ENCODE measurements at regions not wholly inside any gene's neighbourhood (a gene's known extent, or its start where the extent isn't known, plus 50 kb on each side); places are given as distances from the start of the nearest gene placed in this dataset.

- no peaks in the 10 kb centered on the region for H3K79me2 ChIP-seq (ENCODE audit: insufficient read depth)
- ChIA-PET POLR2A (no interaction called here), CTCF (interaction anchor here (0.6 to 1.1 kb wide), 2 partner anchors 12 kb away, joined by 3 read pairs; no protein-coding TSS in a partner anchor)
- no peaks in the 10 kb centered on the region for H4K20me1 ChIP-seq (ENCODE audit: insufficient read depth)
- H3K4me3 ChIP-seq (ENCODE audit: low read depth in 2 of 2, low read length in 1 of 2) = no peak overlapping the region
- no peaks in the 10 kb centered on the region for H3F3A ChIP-seq (replicated peaks; ENCODE audit: insufficient read depth)
- H2AFZ ChIP-seq (ENCODE audit: low read depth) = no peak overlapping the region
- H3K9me2 ChIP-seq = no peaks in the 10 kb centered on the region
- no peak overlapping the region for H3K4me2 ChIP-seq
- H3K4me1 ChIP-seq (ENCODE audit: control insufficient read depth in 1 of 2, insufficient read depth in 2 of 2, low read depth in 1 of 2, low read length in 1 of 2) = peaks cover 0 to 9% of the 10 kb centered on the region in 2 experiments; a peak in 1 of 4 replicates
- H3K9ac ChIP-seq = no peak overlapping the region
- no peak for DNase-seq
- H3K27ac ChIP-seq (ENCODE audit: low read depth in 2 of 2, low read length in 1 of 2) = no peak overlapping the region
- WGBS (ENCODE audit: low lambda C conversion rate) = 38% methylated on average over 7 of the region's 7 CpGs
- TF ChIP-seq ZBTB33 (IDR thresholded peaks at IDR 0.05; ENCODE audit: borderline replicate concordance, low read depth) = no peak
- TF ChIP-seq USF1 (IDR thresholded peaks at IDR 0.05; ENCODE audit: borderline replicate concordance, low read depth) = no peak
- no peak for TF ChIP-seq PBX3 (IDR thresholded peaks at IDR 0.05)
- TF ChIP-seq RXRA (IDR thresholded peaks at IDR 0.05; ENCODE audit: borderline replicate concordance, low read depth) = no peak
- no peak for TF ChIP-seq MAX (IDR thresholded peaks at IDR 0.05; ENCODE audit: low read depth)
- TF ChIP-seq RAD21 (IDR thresholded peaks at IDR 0.05; ENCODE audit: low read length) = no peak
- no peak for TF ChIP-seq RCOR1 (IDR thresholded peaks at IDR 0.05; ENCODE audit: low read length)
- H3K36me3 ChIP-seq (replicated peaks in 1 of 2; ENCODE audit: control insufficient read depth in 1 of 2, insufficient read depth in 2 of 2, low read length in 1 of 2) = no peaks in the 10 kb centered on the region
- H3K9me3 ChIP-seq = 0 out of 2 replicates have a peak, but pooled peaks cover 5% of the 10 kb centered on the region
- no peaks in the 10 kb centered on the region for H3K27me3 ChIP-seq (ENCODE audit: insufficient read depth)
These were observed 188.8 kb downstream of the DLL1 start for GRCh38 chr6:170102038-170102437.

GRCh38 chr6:170101281-170102035 is 189.4 kb downstream of the DLL1 start:
- Histone ChIP-seq H3K79me2 (ENCODE audit: insufficient read depth) (no peaks in the 10 kb centered on the region), H3K4me2 (no peak overlapping the region), H4K20me1 (ENCODE audit: insufficient read depth) (no peaks in the 10 kb centered on the region), H2AFZ (ENCODE audit: low read depth) (no peak overlapping the region), H3K9me3 (0 out of 2 replicates have a peak, but pooled peaks cover 5% of the 10 kb centered on the region), H3K4me3 (ENCODE audit: low read depth in 2 of 2, low read length in 1 of 2) (no peak overlapping the region), H3K27me3 (ENCODE audit: insufficient read depth) (no peaks in the 10 kb centered on the region), H3K36me3 (replicated peaks in 1 of 2; ENCODE audit: control insufficient read depth in 1 of 2, insufficient read depth in 2 of 2, low read length in 1 of 2) (no peaks in the 10 kb centered on the region), H3F3A (replicated peaks; ENCODE audit: insufficient read depth) (no peaks in the 10 kb centered on the region), H3K4me1 (ENCODE audit: control insufficient read depth in 1 of 2, insufficient read depth in 2 of 2, low read depth in 1 of 2, low read length in 1 of 2) (peaks cover 0 to 15% of the 10 kb centered on the region in 2 experiments; a peak in 1 of 4 replicates), H3K9ac (no peak overlapping the region), H3K9me2 (no peaks in the 10 kb centered on the region), H3K27ac (ENCODE audit: low read depth in 2 of 2, low read length in 1 of 2) (no peak overlapping the region)
- ChIA-PET CTCF (interaction anchor here (0.6 to 1.1 kb wide), 2 partner anchors 12 to 13 kb away, joined by 3 read pairs; no protein-coding TSS in a partner anchor), POLR2A (no interaction called here)
- WGBS (ENCODE audit: low lambda C conversion rate) = 54% methylated on average over 15 of the region's 17 CpGs
- no peak for DNase-seq
- TF ChIP-seq RAD21 (IDR thresholded peaks at IDR 0.05; ENCODE audit: low read length) (no peak), MEF2A (IDR thresholded peaks at IDR 0.05; ENCODE audit: borderline replicate concordance, low read depth) (no peak), YY1 (IDR thresholded peaks at IDR 0.05; ENCODE audit: low read depth) (no peak), MXI1 (IDR thresholded peaks at IDR 0.05; ENCODE audit: low read depth, low read length) (no peak), SMC3 (IDR thresholded peaks at IDR 0.05; ENCODE audit: low read depth, low read length) (no peak), RXRA (IDR thresholded peaks at IDR 0.05; ENCODE audit: borderline replicate concordance, low read depth) (no peak), NRF1 (IDR thresholded peaks at IDR 0.05; ENCODE audit: low read depth, low read length) (no peak), PBX3 (IDR thresholded peaks at IDR 0.05) (no peak), IRF3 (IDR thresholded peaks at IDR 0.05; ENCODE audit: low read depth, low read length) (no peak), GABPA (IDR thresholded peaks at IDR 0.05; ENCODE audit: low read depth) (no peak)

Measured in SK-N-SH (cell line).